ENCODE measurements at regions not wholly inside any gene's neighbourhood (a gene's known extent, or its start where the extent isn't known, plus 50 kb on each side); places are given as distances from the start of the nearest gene placed in this dataset.
"Not testable (repeated sequence)": the region's sequence is repeated elsewhere in the genome, so short reads cannot be mapped to it uniquely, and the experiment has no call there.

- Histone ChIP-seq H3K9me3 (no peaks in the 10 kb centered on the region), H3K4me1 (peaks cover 0 to 10% of the 10 kb centered on the region in 2 donors), H3K27ac (no peak overlapping the region), H3K27me3 (peaks cover 0 to 7% (median 0%) of the 10 kb centered on the region in 3 donors), H3K36me3 (no peaks in the 10 kb centered on the region), H3K4me3 (no peak overlapping the region)
- ATAC-seq (no peak), DNase-seq (no peak)
- intact Hi-C loops (cut with DNase I; ENCODE audit: low total_unique reads) (no loop called here), in situ Hi-C loops (cut with MboI; ENCODE audit: low sequenced_read_pairs in 4 of 4) (no loop called here)
- no peak for TF ChIP-seq POLR2A (IDR thresholded peaks at IDR 0.05)
- no peak for TF ChIP-seq CTCF (IDR thresholded peaks at IDR 0.05 in 4 of 5, conservative IDR thresholded peaks at IDR 0.05 in 1 of 5)
These were observed 164.8 kb upstream of the MSX2 start for GRCh38 chr5:174559566-174560090.

- intact Hi-C loops (cut with DNase I; ENCODE audit: low total_unique reads), result no loop called here
- in situ Hi-C loops (cut with MboI; ENCODE audit: low sequenced_read_pairs in 4 of 4), result no loop called here
- H3K27me3 ChIP-seq, result peaks cover 0 to 7% (median 0%) of the 10 kb centered on the region in 3 donors
These were observed 163.5 kb upstream of the MSX2 start for GRCh38 chr5:174560861-174561260.

DNA sequence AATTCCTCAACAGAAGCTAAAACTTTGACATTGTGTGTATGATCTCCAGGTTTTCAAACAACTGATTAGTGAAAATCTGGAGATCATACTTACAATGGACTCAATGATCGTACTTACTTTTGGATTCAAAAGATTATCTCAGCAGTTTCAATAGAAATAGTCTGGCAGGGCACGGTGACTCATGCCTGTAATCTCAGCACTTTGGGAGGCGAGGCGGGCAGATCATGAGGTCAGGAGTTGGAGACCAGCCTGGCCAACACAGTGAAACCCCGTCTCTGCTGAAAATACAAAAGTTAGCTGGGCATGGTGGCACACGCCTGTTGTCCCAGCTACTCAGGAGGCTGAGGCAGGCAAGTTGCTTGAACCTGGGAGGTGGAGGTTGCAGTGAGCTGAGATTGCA is 161.3 kb upstream of the MSX2 start:
- H3K4me3 ChIP-seq; H3K27me3 ChIP-seq; ATAC-seq; in situ Hi-C loops (cut with MboI; ENCODE audit: low sequenced_read_pairs in 4 of 4); H3K27ac ChIP-seq; DNase-seq; H3K9me3 ChIP-seq; H3K36me3 ChIP-seq; intact Hi-C loops (cut with DNase I; ENCODE audit: low total_unique reads); H3K4me1 ChIP-seq: not testable (repeated sequence)

More at GRCh38 chr5:174560861-174561260, 163.5 kb upstream of the MSX2 start:
- TF ChIP-seq CTCF (IDR thresholded peaks at IDR 0.05 in 4 of 5, conservative IDR thresholded peaks at IDR 0.05 in 1 of 5), result no peak
- no peak for TF ChIP-seq POLR2A (IDR thresholded peaks at IDR 0.05)
- Histone ChIP-seq H3K4me3 (no peak overlapping the region), H3K4me1 (peaks cover 0 to 10% of the 10 kb centered on the region in 2 donors), H3K9me3 (no peaks in the 10 kb centered on the region), H3K36me3 (no peaks in the 10 kb centered on the region), H3K27ac (no peak overlapping the region)
- DNase-seq (no peak), ATAC-seq (no peak)

DNA sequence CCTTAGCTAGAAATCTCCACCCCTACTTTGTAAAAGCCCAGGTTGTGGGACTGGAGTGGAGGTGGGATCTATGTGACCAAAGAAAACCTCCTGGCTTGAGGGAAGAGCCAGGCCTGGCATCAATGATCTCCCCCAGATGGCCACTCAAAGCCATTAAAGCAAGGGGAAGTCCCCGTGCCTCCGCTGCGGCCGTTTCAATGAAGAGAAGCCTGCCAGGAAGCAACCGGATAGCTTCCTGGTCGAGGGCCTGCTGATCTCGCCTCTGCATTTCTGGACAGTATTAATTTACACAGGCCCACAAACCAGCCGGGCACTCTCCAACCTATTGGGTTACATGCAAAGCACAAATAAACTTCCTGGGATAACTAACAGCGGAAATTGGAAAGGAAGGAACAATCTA is 160.5 kb upstream of the MSX2 start:
- intact Hi-C loops (cut with DNase I; ENCODE audit: low total_unique reads) (no loop called here), in situ Hi-C loops (cut with MboI; ENCODE audit: low sequenced_read_pairs in 4 of 4) (no loop called here)
- peak; percentile 39 to 75 for ATAC-seq
- peaks cover 0 to 7% (median 0%) of the 10 kb centered on the region in 3 donors for H3K27me3 ChIP-seq
- H3K9me3 ChIP-seq, result no peaks in the 10 kb centered on the region
- peak in 1 of 2 donors; percentile 9 for DNase-seq
- TF ChIP-seq POLR2A (IDR thresholded peaks at IDR 0.05), result no peak
- TF ChIP-seq CTCF (IDR thresholded peaks at IDR 0.05 in 4 of 5, conservative IDR thresholded peaks at IDR 0.05 in 1 of 5), result no peak
- peaks cover 0 to 10% of the 10 kb centered on the region in 2 donors for H3K4me1 ChIP-seq
- H3K27ac ChIP-seq, result no peak overlapping the region
- H3K36me3 ChIP-seq, result no peaks in the 10 kb centered on the region
- H3K4me3 ChIP-seq, result no peak overlapping the region

GRCh38 chr5:174567506-174568141 is 156.8 kb upstream of the MSX2 start:
- intact Hi-C loops (cut with DNase I; ENCODE audit: low total_unique reads), result no loop called here
- Histone ChIP-seq H3K4me1 (peaks cover 0 to 19% of the 10 kb centered on the region in 2 donors), H3K9me3 (no peaks in the 10 kb centered on the region), H3K36me3 (no peaks in the 10 kb centered on the region), H3K4me3 (no peak overlapping the region), H3K27me3 (no peaks in the 10 kb centered on the region), H3K27ac (no peak overlapping the region)
- ATAC-seq (no peak), DNase-seq (no peak)
- TF ChIP-seq POLR2A (IDR thresholded peaks at IDR 0.05) (no peak), CTCF (IDR thresholded peaks at IDR 0.05 in 4 of 5, conservative IDR thresholded peaks at IDR 0.05 in 1 of 5) (no peak)
- in situ Hi-C loops (cut with MboI; ENCODE audit: low sequenced_read_pairs in 4 of 4), result no loop called here

Data from gastrocnemius medialis (tissue), 4 donors.